Transverse colon (tissue), 4 donors: ENCODE measurements at regions not wholly inside any gene's neighbourhood (a gene's known extent, or its start where the extent isn't known, plus 50 kb on each side); places are given as distances from the start of the nearest gene placed in this dataset.

Source experiments
- POLR2AphosphoS5 ChIP-seq, 3 donors: sonication (generic); formaldehyde crosslinking; IDR thresholded peaks; one replicate each; pipeline ENCODE4 v1.6.1; 2016; ENCODE audit warnings: antibody characterized with exemption in 3 of 3
- TF ChIP-seq, protein P1 (sequence below), 5 experiments: fragments of 200-600 bp in 3 of 5; fragments of 450-650 bp in 2 of 5; sonication (generic) in 3 of 5; IDR thresholded peaks; 1 replicate in 2 of 5; 2 replicates in 3 of 5; pipeline ENCODE4 v1.5.1; 2016 to 2017; ENCODE audit warnings: antibody characterized with exemption in 5 of 5, inconsistent platforms in 3 of 5, mild to moderate bottlenecking in 2 of 5, moderate library complexity in 1 of 5

DNA sequence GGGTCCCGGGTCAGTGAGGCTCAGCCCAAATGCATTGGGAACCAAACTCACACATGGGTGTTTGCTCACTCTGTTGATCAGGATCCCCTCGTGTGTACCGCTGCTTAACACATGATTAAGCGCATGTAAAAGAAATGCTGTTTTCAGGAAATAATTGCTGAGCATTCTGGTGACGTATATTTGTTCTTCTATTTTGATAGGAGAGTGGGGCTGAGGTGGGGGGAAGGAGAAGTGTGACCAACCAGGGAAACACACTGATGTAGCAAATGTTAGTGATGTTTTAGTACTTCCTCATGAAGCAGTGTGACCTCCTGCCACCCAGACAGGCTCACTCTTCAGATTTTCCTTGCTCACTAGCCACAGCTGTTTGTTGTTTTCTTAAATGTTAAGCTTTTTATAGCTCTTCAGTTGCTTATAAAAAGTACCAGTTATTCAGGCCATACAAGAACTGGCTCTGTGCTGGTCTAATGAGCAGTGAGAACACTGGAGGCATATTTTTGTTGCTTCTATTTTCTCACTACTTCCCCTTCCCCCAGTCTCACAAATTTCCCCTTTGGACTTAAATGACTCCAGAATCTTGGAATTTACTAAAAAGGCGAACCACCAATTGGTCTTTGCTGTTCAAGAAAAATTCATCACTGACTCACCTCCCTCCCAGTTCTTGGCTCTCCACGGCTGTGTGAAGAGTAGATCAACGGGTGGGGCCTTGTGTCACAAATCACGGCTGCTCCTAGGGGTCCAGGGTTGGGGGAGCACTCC is 79.2 kb upstream of the BACH2 start:
- TF ChIP-seq POLR2AphosphoS5 (IDR thresholded peaks at IDR 0.05): no peak
- TF ChIP-seq, protein P1, sequence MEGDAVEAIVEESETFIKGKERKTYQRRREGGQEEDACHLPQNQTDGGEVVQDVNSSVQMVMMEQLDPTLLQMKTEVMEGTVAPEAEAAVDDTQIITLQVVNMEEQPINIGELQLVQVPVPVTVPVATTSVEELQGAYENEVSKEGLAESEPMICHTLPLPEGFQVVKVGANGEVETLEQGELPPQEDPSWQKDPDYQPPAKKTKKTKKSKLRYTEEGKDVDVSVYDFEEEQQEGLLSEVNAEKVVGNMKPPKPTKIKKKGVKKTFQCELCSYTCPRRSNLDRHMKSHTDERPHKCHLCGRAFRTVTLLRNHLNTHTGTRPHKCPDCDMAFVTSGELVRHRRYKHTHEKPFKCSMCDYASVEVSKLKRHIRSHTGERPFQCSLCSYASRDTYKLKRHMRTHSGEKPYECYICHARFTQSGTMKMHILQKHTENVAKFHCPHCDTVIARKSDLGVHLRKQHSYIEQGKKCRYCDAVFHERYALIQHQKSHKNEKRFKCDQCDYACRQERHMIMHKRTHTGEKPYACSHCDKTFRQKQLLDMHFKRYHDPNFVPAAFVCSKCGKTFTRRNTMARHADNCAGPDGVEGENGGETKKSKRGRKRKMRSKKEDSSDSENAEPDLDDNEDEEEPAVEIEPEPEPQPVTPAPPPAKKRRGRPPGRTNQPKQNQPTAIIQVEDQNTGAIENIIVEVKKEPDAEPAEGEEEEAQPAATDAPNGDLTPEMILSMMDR (IDR thresholded peaks at IDR 0.05): no peak
